ENCODE measurements at regions not wholly inside any gene's neighbourhood (a gene's known extent, or its start where the extent isn't known, plus 50 kb on each side); places are given as distances from the start of the nearest gene placed in this dataset.

DNA sequence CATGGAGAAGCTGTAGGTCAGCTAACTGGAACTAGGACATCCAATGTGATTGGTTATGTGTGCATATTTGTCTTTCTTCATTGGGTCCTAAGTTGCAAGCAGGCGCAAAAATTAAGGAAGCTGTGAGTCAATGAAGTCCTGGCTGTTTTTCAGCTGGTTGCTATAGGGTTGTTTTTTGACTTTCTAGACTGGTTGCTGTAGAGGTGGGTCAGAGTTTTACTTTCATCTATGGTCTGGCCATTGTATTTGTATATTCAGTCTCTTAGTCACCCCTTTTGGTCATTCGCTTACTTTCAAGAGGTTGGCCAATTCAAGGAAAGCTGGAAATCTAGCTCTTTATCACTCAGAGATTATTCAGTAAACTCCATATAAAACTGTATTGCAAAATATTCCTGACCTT lies 62.0 kb upstream of the AMZ2 start:
- no peak for DNase-seq

- no peak for DNase-seq
These were observed 57.3 kb upstream of the AMZ2 start for GRCh38 chr17:68190495-68190894.

DNA sequence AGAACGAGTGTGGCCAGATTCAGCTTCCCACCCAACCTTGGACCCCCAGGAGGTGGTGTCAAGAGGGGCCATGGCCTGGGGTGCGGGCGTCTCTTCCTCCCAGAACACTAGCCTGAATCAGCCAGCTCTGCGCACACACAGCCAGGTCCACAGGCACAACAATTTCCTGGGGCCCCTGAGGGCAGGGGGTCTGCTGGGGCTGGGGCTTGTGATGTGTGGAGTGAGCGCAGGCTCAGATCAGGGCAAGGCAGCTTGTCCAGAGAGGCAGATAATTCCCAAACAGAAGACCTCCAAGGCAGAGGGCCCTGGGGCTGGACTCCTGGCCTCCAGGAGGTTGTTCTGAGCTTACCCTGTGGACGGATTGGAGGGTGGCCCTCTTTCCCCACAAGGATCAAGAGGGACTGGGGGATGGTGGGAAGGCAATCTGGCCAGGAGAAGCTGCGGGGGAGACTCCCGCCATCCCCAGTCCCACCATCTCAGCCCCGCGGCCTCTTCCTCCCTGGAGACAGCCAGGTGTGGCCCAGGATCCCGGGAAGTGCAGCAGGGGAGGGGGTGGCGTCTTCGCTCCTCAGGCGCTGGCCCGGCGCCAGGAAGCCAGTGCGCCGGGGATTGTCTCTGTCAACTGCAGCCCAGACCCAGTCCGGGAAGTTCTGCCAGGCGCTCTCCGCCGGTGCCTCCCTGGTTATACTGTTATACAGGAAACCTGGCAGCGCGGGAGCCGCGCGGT lies 52.0 kb upstream of the AMZ2 start:
- peak; percentile 6 for DNase-seq

DNA sequence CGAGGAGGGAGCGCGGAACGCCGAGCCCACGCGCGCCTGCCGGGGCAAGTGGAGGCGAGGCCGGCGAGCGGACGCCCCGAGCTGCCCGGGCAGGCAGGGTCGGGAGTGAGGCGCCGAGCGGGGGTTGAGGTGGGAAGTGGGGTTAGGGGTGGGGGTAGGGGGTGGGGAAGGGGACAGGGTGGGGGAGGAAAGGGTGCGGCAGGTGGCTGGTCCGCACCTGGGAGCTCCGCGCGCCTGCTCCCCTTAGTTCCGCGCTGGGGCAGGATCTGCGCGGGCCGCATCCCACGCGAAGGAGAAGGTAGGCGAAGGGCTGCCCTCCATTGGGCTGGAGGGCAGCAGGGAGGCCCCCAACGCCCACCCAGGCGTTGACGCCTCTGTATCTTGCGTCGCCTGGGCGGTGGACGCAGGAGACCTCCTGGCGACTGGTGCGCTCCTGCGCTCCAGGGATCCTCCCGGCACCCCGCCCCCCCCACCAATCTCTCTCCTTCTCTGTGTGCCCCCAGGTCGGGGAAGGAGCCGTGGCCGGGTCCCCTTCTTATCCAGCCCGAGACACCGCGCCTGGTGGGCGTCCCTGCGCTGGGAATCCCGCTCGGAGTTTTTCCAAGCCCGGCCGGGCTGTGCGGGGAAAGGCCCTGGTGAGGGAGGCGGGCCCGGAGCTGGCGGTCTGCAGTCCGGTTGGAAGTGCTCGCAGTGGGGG lies 51.3 kb upstream of the AMZ2 start:
- DNase-seq, result no peak

- peak; percentile 11 for DNase-seq
These were observed 50.5 kb upstream of the AMZ2 start for GRCh38 chr17:68197091-68197996.

DNA sequence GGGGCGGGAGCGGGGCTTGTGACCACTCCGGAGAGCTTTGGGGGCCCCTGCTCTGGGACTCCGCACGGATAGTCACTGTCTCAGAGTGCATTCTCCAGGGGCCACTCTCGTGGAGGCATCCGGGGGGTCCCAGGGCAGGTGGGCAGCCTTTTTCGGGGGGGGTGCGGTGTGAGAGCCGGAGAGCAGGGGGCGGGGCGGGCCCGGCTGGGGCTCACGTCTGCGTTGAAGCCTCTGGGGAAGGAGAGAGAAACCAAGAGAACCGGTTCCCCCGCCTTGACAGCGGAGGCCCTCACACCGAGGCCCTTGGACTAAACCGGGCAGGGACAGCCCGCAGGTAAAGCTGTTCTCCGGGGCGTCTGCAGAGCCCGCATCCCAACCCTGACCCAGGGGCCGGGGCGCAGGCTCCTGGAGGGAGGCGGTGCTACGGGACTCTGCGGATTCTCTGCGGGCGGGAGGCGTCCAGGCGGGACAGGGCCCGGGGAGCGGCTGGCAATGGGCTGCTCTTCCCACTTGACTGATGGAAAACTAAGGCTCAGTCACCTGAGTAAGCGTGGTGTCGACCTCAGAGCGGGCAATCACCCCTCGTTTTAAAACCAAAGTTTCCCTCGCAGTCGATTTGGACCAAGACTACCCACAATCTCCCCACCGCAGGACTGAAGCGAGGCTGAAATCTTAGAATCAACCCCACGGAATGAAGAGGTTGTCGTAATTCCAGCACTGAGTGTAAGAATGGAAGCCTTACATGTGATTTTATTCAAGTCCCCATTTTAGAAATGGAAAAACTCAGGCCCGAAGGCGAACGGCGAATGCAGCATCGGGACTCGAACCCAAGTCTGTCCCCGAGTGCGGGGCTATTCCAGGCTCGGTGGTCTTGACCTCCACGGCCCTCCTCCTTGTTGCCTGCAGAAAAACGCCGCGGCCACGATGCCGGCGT lies 49.6 kb upstream of the AMZ2 start:
- DNase-seq, result no peak

Data from NCI-H1105 (cell line).